Naive thymus-derived CD4-positive, alpha-beta T cell (primary cell): ENCODE measurements at regions not wholly inside any gene's neighbourhood (a gene's known extent, or its start where the extent isn't known, plus 50 kb on each side); places are given as distances from the start of the nearest gene placed in this dataset.

ENCODE experiments used
- ATAC-seq: fragments of 150-1000 bp; cut with Tn5 transposase; 2 replicates; pipeline ENCODE4 v1.10.0; 2021; ENCODE audit warnings: mild to moderate bottlenecking, moderate library complexity
- CTCF ChIA-PET: fragments of 350-600 bp; sonication (Branson Sonifier 250); formaldehyde crosslinking; loops from one replicate; lab custom pipeline; 2021; ENCODE audit warnings: antibody characterized with exemption; lab: Charles Lee
- POLR2A ChIA-PET: fragments of 350-600 bp; sonication (Branson Sonifier 250); formaldehyde crosslinking; loops from one replicate; lab custom pipeline; 2021; ENCODE audit warnings: antibody characterized with exemption, inconsistent platforms; lab: Charles Lee
- DNase-seq, 9 donors: peaks; one replicate each; pipeline versions ENCODE4 v3.0.0 to v3.0.0-alpha.2; 2020 to 2022; ENCODE audit warnings: mixed read lengths in 1 of 9
- H3K27ac ChIP-seq: one replicate; pipeline ENCODE4 v1.7.0; 2013; ENCODE audit warnings: mild to moderate bottlenecking, low read depth, low read length, moderate library complexity
- H3K27me3 ChIP-seq, 2 donors: one replicate each; pipeline ENCODE4 v1.7.0; 2013; ENCODE audit warnings: low read length in 2 of 2, mild to moderate bottlenecking in 2 of 2, moderate library complexity in 2 of 2; ENCODE audit not compliant: control insufficient read depth in 2 of 2, insufficient read depth in 2 of 2
- H3K36me3 ChIP-seq, 3 experiments: 1 replicate in 2 of 3; 2 replicates in 1 of 3; pipeline ENCODE4 v1.7.0; 2013; ENCODE audit warnings: low read length in 3 of 3, mild to moderate bottlenecking in 3 of 3, moderate library complexity in 1 of 3; ENCODE audit not compliant: insufficient read depth in 3 of 3, control insufficient read depth in 2 of 3
- H3K4me1 ChIP-seq, 2 donors: one replicate each; pipeline ENCODE4 v1.7.0; 2013; ENCODE audit warnings: low read length in 2 of 2, mild to moderate bottlenecking in 2 of 2, moderate library complexity in 1 of 2; ENCODE audit not compliant: control insufficient read depth in 2 of 2, insufficient read depth in 2 of 2
- H3K4me3 ChIP-seq: 2 replicates; pipeline ENCODE4 v1.7.0; 2013; ENCODE audit warnings: mild to moderate bottlenecking, low read length
- H3K9me3 ChIP-seq, 3 experiments: 1 replicate in 2 of 3; 2 replicates in 1 of 3; pipeline ENCODE4 v1.7.0; 2013; ENCODE audit warnings: low read length in 3 of 3; ENCODE audit not compliant: control insufficient read depth in 2 of 3
- H3K27ac Mint-ChIP-seq, 9 donors: one replicate each; pipeline ENCODE4 v1.8.0; 2020 to 2022; ENCODE audit warnings: mixed read lengths in 9 of 9, mild to moderate bottlenecking in 8 of 9, moderate library complexity in 5 of 9, inconsistent platforms in 2 of 9
- H3K27me3 Mint-ChIP-seq, 5 donors: one replicate each; pipeline ENCODE4 v1.8.0; 2021 to 2022; ENCODE audit warnings: mixed read lengths in 5 of 5, mild to moderate bottlenecking in 1 of 5
- H3K36me3 Mint-ChIP-seq, 5 donors: one replicate each; pipeline ENCODE4 v1.8.0; 2020 to 2022; ENCODE audit warnings: mixed read lengths in 5 of 5, mild to moderate bottlenecking in 3 of 5, inconsistent platforms in 1 of 5
- H3K4me1 Mint-ChIP-seq, 7 donors: one replicate each; pipeline ENCODE4 v1.8.0; 2020 to 2022; ENCODE audit warnings: mixed read lengths in 7 of 7, mild to moderate bottlenecking in 3 of 7, inconsistent platforms in 1 of 7
- H3K4me3 Mint-ChIP-seq, 10 donors: one replicate each; pipeline ENCODE4 v1.8.0; 2020 to 2022; ENCODE audit warnings: mild to moderate bottlenecking in 10 of 10, mixed read lengths in 10 of 10, moderate library complexity in 6 of 10, inconsistent platforms in 2 of 10
- H3K9me3 Mint-ChIP-seq, 11 donors: one replicate each; pipeline ENCODE4 v1.8.0; 2020 to 2022; ENCODE audit warnings: mixed read lengths in 11 of 11, mild to moderate bottlenecking in 4 of 11, inconsistent platforms in 1 of 11, moderate library complexity in 1 of 11
- intact Hi-C, 2 donors: fragments of 100-400 bp; cut with micrococcal nuclease; formaldehyde crosslinking; loops; one replicate each; pipeline ENCODE4 v1.15.1; 2023

DNA sequence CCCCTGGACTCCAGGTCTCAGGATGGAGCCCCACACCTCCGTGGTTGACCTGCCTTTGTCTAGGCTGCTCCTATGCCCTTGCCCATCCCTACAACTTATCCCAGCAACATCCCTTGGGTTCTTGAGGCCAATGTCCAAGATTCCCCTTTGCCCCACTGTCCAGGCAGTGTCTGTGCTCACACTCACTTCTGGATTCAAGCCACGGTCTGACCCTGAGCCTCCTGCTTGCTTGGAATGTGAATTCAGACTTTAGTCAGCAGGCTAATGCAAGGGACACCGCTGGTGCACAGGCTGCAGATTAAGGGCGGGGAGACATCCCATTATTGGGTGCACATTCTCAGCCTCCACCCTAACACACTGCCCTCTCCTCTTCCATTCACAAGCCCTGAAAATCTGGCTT, 154.1 kb downstream of the WNT5A start:
- H3K4me1 Mint-ChIP-seq, result no peaks in the 10 kb centered on the region
- Histone ChIP-seq H3K9me3 (no peaks in the 10 kb centered on the region), H3K36me3 (no peaks in the 10 kb centered on the region), H3K27me3 (no peaks in the 10 kb centered on the region), H3K27ac (no peak overlapping the region), H3K4me1 (no peaks in the 10 kb centered on the region), H3K4me3 (no peak overlapping the region)
- ATAC-seq (no peak), DNase-seq (no peak)
- H3K4me3 Mint-ChIP-seq, result no peak overlapping the region
- intact Hi-C loops, result no loop called here
- no peak overlapping the region for H3K27ac Mint-ChIP-seq
- H3K27me3 Mint-ChIP-seq, result peaks cover 0 to 6% (median 0%) of the 10 kb centered on the region in 5 donors
- CTCF ChIA-PET, result no interaction called here
- peaks cover 0 to 17% (median 2%) of the 10 kb centered on the region in 11 donors for H3K9me3 Mint-ChIP-seq
- POLR2A ChIA-PET, result no interaction called here
- H3K36me3 Mint-ChIP-seq, result no peaks in the 10 kb centered on the region

GRCh38 chr3:55332176-55332575, 154.9 kb downstream of the WNT5A start:
- H3K27ac Mint-ChIP-seq, result no peak overlapping the region
- no peak overlapping the region for H3K4me3 ChIP-seq
- DNase-seq, result no peak
- no peaks in the 10 kb centered on the region for H3K27me3 ChIP-seq
- intact Hi-C loops, result no loop called here
- H3K4me1 Mint-ChIP-seq, result no peaks in the 10 kb centered on the region
- H3K27me3 Mint-ChIP-seq, result peaks cover 0 to 6% (median 0%) of the 10 kb centered on the region in 5 donors
- H3K36me3 Mint-ChIP-seq, result no peaks in the 10 kb centered on the region
- CTCF ChIA-PET, result no interaction called here
- POLR2A ChIA-PET, result no interaction called here
- H3K36me3 ChIP-seq, result no peaks in the 10 kb centered on the region
- peaks cover 0 to 15% (median 2%) of the 10 kb centered on the region in 11 donors for H3K9me3 Mint-ChIP-seq
- no peak overlapping the region for H3K27ac ChIP-seq
- no peak for ATAC-seq
- no peaks in the 10 kb centered on the region for H3K4me1 ChIP-seq
- no peak overlapping the region for H3K4me3 Mint-ChIP-seq
- no peaks in the 10 kb centered on the region for H3K9me3 ChIP-seq

DNA sequence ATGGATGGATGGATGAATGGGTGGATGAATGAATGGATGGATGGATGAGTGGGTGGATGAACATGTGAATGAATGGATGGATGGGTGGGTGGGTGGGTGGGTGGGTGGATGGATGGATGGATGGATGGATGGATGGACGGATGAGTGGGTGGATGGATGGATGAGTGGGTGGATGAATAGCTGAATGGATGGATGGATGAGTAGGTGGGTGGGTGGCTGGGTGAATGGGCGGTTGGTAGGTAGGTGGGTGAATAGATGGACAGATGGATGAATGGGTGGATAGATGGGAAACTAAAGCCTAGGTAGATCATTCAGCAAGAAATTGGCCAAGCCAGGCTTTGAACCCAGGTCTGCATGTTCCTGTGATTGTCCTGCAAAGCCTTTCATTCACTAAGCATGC, 155.6 kb downstream of the WNT5A start:
- ChIA-PET POLR2A (no interaction called here), CTCF (no interaction called here)
- ATAC-seq (no peak), DNase-seq (no peak)
- Histone ChIP-seq H3K4me3 (no peak overlapping the region), H3K36me3 (no peaks in the 10 kb centered on the region), H3K9me3 (no peaks in the 10 kb centered on the region), H3K4me1 (no peaks in the 10 kb centered on the region), H3K27me3 (no peaks in the 10 kb centered on the region), H3K27ac (no peak overlapping the region)
- intact Hi-C loops, result no loop called here
- peaks cover 0 to 15% (median 2%) of the 10 kb centered on the region in 11 donors for H3K9me3 Mint-ChIP-seq
- H3K27me3 Mint-ChIP-seq, result peaks cover 0 to 6% (median 0%) of the 10 kb centered on the region in 5 donors
- H3K4me1 Mint-ChIP-seq, result no peaks in the 10 kb centered on the region
- H3K36me3 Mint-ChIP-seq, result no peaks in the 10 kb centered on the region
- no peak overlapping the region for H3K4me3 Mint-ChIP-seq
- H3K27ac Mint-ChIP-seq, result no peak overlapping the region

DNA sequence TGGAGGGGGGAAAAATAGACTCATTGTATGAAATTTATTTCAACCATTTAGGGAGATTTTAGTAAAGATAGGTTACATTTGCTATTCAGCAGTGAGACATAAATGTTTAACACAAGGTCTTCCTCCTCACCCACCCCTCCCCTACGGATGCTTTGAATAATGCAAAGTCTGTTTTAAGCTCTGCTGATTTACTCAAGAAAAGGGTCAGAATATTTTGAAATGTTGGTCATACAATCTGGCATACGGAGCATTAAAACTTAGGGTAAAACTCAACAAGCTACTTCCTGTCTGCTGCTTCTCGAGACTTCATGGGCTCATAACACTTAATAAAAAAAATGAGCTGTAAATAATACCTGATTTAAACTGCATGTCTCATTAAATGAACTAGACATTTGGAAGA, 156.3 kb downstream of the WNT5A start:
- Mint-ChIP-seq H3K4me3 (no peak overlapping the region), H3K9me3 (peaks cover 0 to 15% (median 2%) of the 10 kb centered on the region in 11 donors), H3K4me1 (no peaks in the 10 kb centered on the region), H3K27ac (no peak overlapping the region), H3K36me3 (no peaks in the 10 kb centered on the region), H3K27me3 (peaks cover 0 to 6% (median 0%) of the 10 kb centered on the region in 5 donors)
- Histone ChIP-seq H3K9me3 (no peaks in the 10 kb centered on the region), H3K36me3 (no peaks in the 10 kb centered on the region), H3K4me1 (no peaks in the 10 kb centered on the region), H3K27ac (no peak overlapping the region), H3K27me3 (no peaks in the 10 kb centered on the region), H3K4me3 (no peak overlapping the region)
- ChIA-PET CTCF (no interaction called here), POLR2A (no interaction called here)
- ATAC-seq, result no peak
- intact Hi-C loops, result no loop called here
- DNase-seq, result no peak

DNA sequence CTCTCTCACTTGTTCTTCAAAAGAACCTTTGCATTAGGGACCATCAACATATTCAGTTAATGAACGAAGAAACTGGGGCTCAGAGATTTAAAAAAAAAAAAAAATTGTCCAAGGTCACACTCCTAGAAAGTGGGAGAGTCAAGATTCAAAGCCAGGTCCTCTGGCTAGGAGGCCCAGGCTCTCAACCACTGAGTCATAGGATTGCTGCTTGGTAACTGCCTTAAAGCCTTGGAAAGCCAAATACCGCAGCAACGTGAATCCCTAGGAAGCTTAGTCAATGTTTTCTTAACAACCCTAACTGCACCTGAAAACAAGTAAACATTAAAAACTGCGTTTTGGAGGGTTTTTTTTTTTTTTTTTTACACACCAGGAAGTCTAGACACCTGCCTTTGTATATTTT, 156.8 kb downstream of the WNT5A start:
- ATAC-seq (no peak), DNase-seq (no peak)
- Histone ChIP-seq H3K36me3 (no peaks in the 10 kb centered on the region), H3K4me1 (no peaks in the 10 kb centered on the region), H3K27ac (no peak overlapping the region), H3K9me3 (no peaks in the 10 kb centered on the region), H3K27me3 (no peaks in the 10 kb centered on the region), H3K4me3 (no peak overlapping the region)
- H3K27me3 Mint-ChIP-seq, result peaks cover 0 to 6% (median 0%) of the 10 kb centered on the region in 5 donors
- H3K9me3 Mint-ChIP-seq, result peaks cover 0 to 15% (median 1%) of the 10 kb centered on the region in 11 donors
- no peak overlapping the region for H3K27ac Mint-ChIP-seq
- ChIA-PET POLR2A (no interaction called here), CTCF (no interaction called here)
- H3K36me3 Mint-ChIP-seq, result no peaks in the 10 kb centered on the region
- intact Hi-C loops, result no loop called here
- no peaks in the 10 kb centered on the region for H3K4me1 Mint-ChIP-seq
- no peak overlapping the region for H3K4me3 Mint-ChIP-seq

GRCh38 chr3:55329849-55330248, 157.3 kb downstream of the WNT5A start:
- H3K27me3 Mint-ChIP-seq, result peaks cover 0 to 6% (median 0%) of the 10 kb centered on the region in 5 donors
- H3K36me3 Mint-ChIP-seq, result no peaks in the 10 kb centered on the region
- Histone ChIP-seq H3K4me3 (no peak overlapping the region), H3K36me3 (no peaks in the 10 kb centered on the region), H3K4me1 (no peaks in the 10 kb centered on the region), H3K9me3 (no peaks in the 10 kb centered on the region), H3K27me3 (no peaks in the 10 kb centered on the region), H3K27ac (no peak overlapping the region)
- ATAC-seq (no peak), DNase-seq (no peak)
- H3K27ac Mint-ChIP-seq, result no peak overlapping the region
- intact Hi-C loops, result no loop called here
- H3K4me3 Mint-ChIP-seq, result no peak overlapping the region
- no peaks in the 10 kb centered on the region for H3K4me1 Mint-ChIP-seq
- ChIA-PET POLR2A (no interaction called here), CTCF (no interaction called here)
- H3K9me3 Mint-ChIP-seq, result peaks cover 0 to 13% (median 1%) of the 10 kb centered on the region in 11 donors

DNA sequence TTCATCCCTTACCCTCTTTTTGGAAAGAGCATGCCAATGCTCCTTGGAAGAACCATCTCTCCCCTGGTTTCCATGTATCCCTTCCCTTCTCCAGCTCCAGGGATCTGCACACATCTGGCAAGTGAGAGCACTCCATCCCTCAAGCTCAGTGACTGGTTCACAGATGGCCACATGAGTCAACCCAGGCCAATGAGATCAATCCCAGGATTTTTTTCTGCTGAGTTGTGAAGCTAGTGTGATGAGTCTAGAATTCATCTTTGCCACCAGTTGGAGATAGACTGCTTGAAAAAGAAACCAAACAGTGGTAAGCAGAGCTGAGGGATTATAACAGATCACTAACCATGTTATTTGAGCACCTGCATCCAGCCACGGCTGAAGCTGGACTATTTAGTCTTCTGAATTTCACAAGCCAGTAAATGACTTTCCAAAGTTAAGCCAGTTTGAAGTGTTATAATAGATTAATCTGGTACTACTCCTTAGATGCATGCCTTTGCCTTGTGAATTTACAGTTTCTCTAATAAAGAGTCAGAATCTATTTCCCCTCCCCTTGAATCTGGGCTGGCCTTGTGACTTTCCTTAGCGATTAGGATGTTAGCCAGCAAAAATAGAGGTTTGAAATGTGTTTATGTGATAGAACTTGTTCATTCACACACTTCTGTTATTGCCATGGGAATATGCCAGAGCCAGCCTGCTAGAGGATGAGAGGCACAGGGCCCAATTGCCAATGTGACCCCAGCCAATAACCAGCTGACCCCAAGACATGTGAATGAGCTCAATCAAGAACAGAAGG, 159.8 kb downstream of the WNT5A start:
- ChIA-PET POLR2A (no interaction called here), CTCF (no interaction called here)

More for the DNA sequence above, 159.8 kb downstream of the WNT5A start:
- no peaks in the 10 kb centered on the region for H3K9me3 ChIP-seq
- H3K27ac ChIP-seq, result no peak overlapping the region
- H3K4me3 ChIP-seq, result no peak overlapping the region
- H3K9me3 Mint-ChIP-seq, result peaks cover 0 to 11% (median 0%) of the 10 kb centered on the region in 11 donors
- H3K27me3 Mint-ChIP-seq, result no peaks in the 10 kb centered on the region
- H3K4me1 ChIP-seq, result no peaks in the 10 kb centered on the region
- intact Hi-C loops, result no loop called here
- H3K27ac Mint-ChIP-seq, result no peak overlapping the region
- H3K36me3 Mint-ChIP-seq, result no peaks in the 10 kb centered on the region
- no peaks in the 10 kb centered on the region for H3K36me3 ChIP-seq
- H3K27me3 ChIP-seq, result no peaks in the 10 kb centered on the region
- DNase-seq (no peak), ATAC-seq (no peak)
- H3K4me3 Mint-ChIP-seq, result no peak overlapping the region
- H3K4me1 Mint-ChIP-seq, result no peaks in the 10 kb centered on the region
